ENCODE measurements at regions not wholly inside any gene's neighbourhood (a gene's known extent, or its start where the extent isn't known, plus 50 kb on each side); places are given as distances from the start of the nearest gene placed in this dataset.

DNA sequence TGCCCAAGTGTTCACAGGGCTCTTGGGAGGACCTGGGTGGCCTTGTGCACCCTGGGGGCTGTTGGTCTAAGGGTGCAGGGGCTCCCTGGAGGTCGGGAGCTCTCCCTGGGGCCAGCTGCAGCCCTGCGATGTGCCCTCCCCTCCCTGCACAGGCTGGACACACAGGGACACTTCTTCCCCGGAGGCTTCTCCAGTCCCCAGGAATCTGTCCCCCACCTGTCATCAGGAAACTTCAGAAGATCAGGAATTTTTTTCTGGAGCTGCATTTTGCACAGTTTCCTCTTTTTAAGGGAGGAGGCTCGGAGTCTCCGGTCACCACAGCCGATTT is 66.9 kb upstream of the BHLHE23 start:
- Histone ChIP-seq H3K36me3 (no peaks in the 10 kb centered on the region), H3K4me3 (ENCODE audit: low read depth, low read length) (no peak overlapping the region), H3K27me3 (ENCODE audit: insufficient read depth, low read depth, severe bottlenecking) (peaks cover 3% of the 10 kb centered on the region), H3K27ac (no peak overlapping the region), H3K9me3 (ENCODE audit: severe bottlenecking) (peaks cover 26% of the 10 kb centered on the region)
- TF ChIP-seq, protein P1, sequence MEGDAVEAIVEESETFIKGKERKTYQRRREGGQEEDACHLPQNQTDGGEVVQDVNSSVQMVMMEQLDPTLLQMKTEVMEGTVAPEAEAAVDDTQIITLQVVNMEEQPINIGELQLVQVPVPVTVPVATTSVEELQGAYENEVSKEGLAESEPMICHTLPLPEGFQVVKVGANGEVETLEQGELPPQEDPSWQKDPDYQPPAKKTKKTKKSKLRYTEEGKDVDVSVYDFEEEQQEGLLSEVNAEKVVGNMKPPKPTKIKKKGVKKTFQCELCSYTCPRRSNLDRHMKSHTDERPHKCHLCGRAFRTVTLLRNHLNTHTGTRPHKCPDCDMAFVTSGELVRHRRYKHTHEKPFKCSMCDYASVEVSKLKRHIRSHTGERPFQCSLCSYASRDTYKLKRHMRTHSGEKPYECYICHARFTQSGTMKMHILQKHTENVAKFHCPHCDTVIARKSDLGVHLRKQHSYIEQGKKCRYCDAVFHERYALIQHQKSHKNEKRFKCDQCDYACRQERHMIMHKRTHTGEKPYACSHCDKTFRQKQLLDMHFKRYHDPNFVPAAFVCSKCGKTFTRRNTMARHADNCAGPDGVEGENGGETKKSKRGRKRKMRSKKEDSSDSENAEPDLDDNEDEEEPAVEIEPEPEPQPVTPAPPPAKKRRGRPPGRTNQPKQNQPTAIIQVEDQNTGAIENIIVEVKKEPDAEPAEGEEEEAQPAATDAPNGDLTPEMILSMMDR (IDR thresholded peaks at IDR 0.05; ENCODE audit: low read depth, low read length) = no peak
- DNase-seq = no peak

DNA sequence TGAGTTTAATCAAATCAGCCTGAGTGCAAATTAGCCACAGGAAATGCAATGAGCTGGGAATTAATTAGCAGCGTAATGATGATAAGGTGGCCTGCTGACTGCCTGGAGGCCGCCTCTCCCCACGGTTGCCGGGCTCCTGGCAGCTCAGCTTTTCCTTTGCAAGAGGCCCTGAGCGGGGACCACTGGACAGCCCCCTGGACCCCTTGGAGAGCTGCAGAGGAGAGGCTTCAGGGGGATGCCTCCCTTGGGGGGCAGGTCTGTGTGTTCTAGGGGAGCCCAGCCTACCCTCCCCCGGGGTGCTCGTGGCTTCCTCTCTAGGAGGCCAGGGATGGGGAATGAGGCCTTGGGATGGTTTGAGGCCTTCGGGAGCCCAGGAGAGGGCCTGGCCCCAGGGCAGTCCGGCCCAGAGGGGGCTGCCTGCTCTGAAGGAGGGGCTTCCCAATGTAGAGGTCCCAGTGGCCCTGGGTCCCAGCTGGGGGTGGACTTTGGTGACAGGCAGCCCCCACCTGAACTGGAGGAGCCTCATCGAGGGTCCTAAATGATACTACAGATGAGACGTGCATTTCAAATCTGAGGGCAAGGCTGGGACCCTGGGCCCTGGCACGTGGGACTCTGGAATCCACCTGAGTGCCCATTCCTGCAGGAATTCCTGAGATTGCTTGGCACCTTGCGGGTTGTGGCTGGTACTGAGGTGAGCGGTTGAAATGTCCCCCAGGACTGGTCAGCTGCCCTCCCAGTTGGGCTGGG is 66.4 kb upstream of the BHLHE23 start:
- Histone ChIP-seq H3K27me3 (ENCODE audit: insufficient read depth, low read depth, severe bottlenecking) (peaks cover 3% of the 10 kb centered on the region), H3K36me3 (no peaks in the 10 kb centered on the region)

GRCh38 chr20:63072231-63072791 is 65.5 kb upstream of the BHLHE23 start:
- Histone ChIP-seq H3K9me3 (ENCODE audit: severe bottlenecking) (peaks cover 12% of the 10 kb centered on the region), H3K4me3 (ENCODE audit: low read depth, low read length) (peak overlapping the region; percentile 45), H3K27me3 (ENCODE audit: insufficient read depth, low read depth, severe bottlenecking) (peaks cover 3% of the 10 kb centered on the region), H3K36me3 (no peaks in the 10 kb centered on the region), H3K27ac (peak overlapping the region; percentile 10; the same call in 1 of the 2 replicates)
- DNase-seq = no peak
- TF ChIP-seq, protein P1 (IDR thresholded peaks at IDR 0.05; ENCODE audit: low read depth, low read length) = no peak

More for the DNA sequence above, 66.4 kb upstream of the BHLHE23 start:
- TF ChIP-seq, protein P1 (IDR thresholded peaks at IDR 0.05; ENCODE audit: low read depth, low read length) = no peak
- no peak for DNase-seq
- no peak overlapping the region for H3K27ac ChIP-seq
- no peak overlapping the region for H3K4me3 ChIP-seq (ENCODE audit: low read depth, low read length)
- H3K9me3 ChIP-seq (ENCODE audit: severe bottlenecking) = peaks cover 21% of the 10 kb centered on the region

DNA sequence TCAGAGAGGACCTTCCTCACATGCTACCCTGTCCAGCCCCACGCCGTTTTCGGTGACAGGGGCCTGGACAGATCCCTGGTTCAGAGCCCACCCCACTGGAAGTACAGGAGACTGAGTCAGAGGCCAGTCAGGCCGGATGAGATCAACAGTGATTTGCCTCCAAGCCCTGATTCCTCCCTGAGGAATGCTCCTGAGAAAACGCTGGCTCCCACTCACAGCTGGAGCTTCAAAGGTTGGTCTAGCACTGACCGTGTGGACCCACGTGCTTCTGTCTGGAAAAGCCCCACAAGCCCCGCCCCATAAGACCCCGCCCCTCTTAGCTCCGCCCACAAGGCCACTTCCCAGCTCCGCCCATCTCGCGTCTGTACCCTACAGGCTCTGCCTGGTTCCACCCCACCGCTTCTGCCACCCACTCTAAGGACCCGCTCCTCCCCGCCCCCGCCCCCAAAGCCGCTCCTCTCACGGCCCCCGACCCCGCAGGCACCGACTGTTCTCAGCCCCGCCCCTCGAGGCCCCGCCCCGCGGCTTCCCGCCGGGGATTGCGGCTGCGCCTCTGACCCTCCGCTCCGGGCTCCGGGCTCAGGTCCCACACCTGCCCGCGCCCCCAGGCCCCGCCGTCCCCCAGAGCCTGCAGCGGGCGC is 64.9 kb upstream of the BHLHE23 start:
- H3K36me3 ChIP-seq = no peaks in the 10 kb centered on the region
- H3K4me3 ChIP-seq (ENCODE audit: low read depth, low read length) = peak overlapping the region; percentile 45
- DNase-seq = peak; percentile 89
- TF ChIP-seq, protein P1 (IDR thresholded peaks at IDR 0.05; ENCODE audit: low read depth, low read length) = no peak
- H3K27me3 ChIP-seq (ENCODE audit: insufficient read depth, low read depth, severe bottlenecking) = peaks cover 3% of the 10 kb centered on the region
- H3K9me3 ChIP-seq (ENCODE audit: severe bottlenecking) = peaks cover 8% of the 10 kb centered on the region
- peak overlapping the region; percentile 10; the same call in 1 of the 2 replicates for H3K27ac ChIP-seq

DNA sequence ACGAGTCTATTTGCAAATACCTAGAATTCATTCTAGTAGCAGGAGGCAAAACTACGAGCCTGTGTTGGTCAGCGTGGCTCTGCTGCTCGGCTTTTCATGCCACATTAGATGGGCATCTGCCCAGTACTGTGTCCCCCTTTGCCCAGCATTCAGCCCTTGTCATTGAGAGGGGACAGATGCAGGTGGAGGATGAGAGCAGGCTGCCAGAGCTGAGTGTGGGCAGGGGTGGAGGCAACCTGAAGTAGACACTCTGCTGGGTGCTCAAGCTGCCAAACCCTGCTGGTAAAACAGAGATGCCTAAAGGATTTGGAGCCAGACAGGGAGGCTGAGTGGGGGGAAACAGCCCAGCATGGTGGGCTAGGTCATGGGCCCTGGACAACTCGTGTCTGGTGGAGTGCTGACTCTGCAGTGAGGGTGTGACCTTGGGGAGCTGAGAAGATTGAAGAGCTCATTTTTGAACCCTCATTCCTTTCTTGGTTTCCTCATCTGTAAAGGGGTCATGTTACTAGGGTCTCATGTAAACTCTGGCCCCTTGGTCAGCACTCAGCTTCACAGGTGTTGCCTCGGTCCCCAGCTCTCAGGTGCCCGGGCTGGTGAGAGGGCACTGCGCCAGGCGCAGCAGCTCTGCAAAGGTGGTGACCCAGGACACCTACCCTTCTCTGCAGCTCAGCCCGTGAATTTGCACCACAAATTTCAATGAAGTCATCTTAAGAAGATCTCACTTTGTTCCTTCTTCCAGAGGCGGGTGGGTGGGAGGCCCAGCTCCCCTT is 64.2 kb upstream of the BHLHE23 start:
- DNase-seq = no peak
- Histone ChIP-seq H3K27ac (no peak overlapping the region), H3K9me3 (ENCODE audit: severe bottlenecking) (peaks cover 2% of the 10 kb centered on the region), H3K4me3 (ENCODE audit: low read depth, low read length) (no peak overlapping the region), H3K36me3 (no peaks in the 10 kb centered on the region), H3K27me3 (ENCODE audit: insufficient read depth, low read depth, severe bottlenecking) (peaks cover 3% of the 10 kb centered on the region)
- TF ChIP-seq, protein P1 (IDR thresholded peaks at IDR 0.05; ENCODE audit: low read depth, low read length) = no peak
